ENCODE measurements at regions not wholly inside any gene's neighbourhood (a gene's known extent, or its start where the extent isn't known, plus 50 kb on each side); places are given as distances from the start of the nearest gene placed in this dataset.
"Not testable (repeated sequence)": the region's sequence is repeated elsewhere in the genome, so short reads cannot be mapped to it uniquely, and the experiment has no call there.

DNA sequence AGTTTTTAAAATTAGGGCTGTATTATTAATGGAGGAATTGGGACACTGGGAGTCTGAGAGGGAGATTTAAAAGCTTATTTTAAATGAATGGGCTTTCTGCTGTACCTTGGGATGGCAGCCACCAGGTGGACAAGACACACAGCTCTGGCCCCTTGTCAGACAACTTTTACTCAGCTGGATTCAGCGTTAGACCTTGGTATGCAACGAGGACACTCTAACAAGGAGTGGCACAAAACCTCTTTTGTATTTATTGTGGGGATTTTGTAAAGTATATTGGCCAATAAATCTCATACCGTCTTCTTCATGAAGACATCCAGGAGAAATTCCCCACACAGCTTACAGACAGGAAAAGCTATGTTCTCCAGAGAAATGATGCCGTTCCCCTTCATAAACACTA, 105.7 kb downstream of the LCA5 start:
- no peak for DNase-seq

DNA sequence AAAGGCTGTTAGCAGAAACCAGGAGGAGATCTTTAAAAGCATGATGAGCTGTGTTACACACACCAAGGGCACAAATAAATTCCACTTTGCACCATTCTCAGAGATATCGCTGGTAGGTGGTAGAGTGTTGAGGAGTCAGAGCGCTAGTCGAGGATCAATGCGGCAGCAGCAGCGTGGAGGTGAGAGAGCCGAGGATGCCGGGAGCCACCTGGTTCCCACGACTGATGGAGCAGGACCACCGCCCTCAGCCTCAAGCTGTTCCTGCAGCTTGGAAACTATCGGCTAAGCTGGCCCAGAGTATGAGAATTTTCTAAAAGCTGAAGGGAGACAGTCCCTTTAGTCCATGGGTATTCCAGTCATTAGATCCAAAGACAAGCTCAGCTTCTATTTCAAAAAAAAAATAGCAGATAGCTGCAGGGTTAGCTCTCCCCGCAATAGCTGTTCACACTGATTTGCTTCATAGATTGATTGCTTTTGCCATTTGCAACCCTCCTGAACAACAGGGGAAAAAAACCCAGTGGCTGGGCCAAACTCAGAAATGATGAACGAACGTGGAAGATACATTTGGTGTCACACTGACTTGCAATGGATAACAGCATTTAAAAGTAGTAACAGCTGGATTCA, 106.2 kb downstream of the LCA5 start:
- DNase-seq, result no peak

GRCh38 chr6:79427721-79428120, 109.5 kb downstream of the LCA5 start:
- DNase-seq, result no peak

DNA sequence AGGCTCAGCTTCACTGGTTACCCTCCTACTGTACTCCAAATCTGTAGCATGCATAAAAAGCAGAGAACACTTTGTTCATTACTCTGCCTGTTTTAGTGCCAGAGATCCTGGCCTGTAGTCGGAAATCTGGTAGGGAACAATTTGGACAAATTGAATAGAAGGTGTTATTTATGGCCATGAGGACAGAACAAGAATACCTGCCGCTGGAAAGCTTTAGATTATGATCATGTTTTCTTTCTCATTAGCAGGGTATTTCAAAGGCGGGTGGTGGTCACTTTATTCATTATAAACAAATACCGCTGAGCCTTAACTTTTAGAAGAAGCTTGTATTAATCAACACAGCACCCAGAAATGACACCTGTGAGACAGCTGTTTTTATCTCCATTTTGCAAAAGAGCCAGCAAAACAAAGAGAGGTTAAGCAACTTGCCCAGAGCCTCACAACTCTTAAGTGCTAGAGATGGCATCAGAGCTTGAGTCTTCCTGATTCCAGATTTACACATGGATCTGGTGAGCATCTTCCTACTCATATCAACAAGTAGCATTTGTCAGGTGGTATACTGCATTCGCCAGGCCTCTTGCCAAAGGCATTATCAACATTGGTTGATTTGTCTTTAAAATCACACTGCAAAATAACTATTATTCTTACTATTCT, 110.5 kb downstream of the LCA5 start:
- no peak for DNase-seq

DNA sequence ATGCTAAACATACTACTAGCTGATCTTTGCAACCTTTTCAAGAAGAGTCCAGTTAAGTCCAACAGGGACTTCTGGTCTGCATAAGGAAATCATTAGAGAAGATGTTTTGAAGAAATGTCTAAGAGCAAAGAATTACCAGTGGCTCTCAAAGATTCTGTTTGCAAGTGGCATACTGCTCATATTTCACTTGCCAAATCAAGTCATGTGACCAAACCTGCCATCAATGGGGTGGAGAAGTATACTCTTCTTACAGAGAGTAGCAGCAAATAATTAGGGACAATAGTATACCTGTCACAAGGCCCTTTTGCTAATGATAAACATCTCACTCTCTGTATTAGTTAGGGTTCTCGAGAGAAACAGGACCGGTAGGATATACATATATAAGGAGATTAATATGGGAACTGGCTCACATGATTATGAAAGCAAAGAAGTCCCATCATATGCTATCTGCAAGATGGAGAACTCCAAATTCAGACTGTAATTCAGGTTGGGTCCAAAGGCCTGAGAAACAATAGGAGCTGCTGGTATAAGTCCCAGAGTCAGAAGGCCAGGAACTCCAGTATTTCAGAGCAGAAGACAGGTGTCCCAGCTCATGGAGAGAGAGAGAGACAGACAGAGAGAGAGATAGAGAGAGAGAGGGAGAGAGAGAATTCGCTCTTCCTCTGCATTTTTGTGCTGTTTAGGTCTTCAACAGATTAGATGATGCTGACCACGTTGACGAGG, 111.5 kb downstream of the LCA5 start:
- no peak for DNase-seq

DNA sequence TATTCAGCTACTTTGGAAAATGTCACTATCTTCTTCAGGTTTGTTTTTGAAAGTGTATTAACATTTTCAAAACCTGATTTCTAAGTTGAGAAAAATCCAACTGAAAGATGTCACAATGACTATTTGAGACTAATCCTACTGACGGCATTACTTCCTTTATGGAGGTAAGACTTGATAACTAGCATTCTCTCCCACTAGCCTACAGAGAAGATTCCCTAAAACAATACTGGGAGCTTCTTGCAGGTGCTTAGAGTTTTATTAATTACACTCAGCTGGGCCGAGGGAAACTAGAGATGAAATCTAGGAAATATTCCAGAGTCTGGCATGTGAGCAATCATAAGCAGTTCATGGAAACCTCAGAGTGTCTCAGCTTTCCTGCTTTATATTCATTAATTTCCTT, 114.0 kb downstream of the LCA5 start:
- no peak for DNase-seq

DNA sequence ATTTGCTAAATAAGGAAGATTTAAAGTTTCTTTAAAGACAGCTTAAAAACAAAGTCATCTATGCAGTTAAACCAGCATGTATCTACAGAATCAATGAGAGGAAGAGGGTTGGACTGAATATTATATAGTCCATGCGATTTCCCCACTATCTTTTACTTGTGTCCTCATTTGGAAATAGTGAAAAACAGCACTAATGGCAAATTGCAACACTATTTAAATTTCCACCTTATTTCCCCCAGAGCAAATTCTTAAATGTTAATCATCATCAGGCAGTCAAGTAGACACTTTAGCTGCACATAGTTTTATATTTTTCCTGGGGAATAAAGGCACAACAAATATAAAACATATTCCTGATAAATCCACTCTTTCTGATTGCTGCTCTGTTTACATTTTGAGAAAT, 114.6 kb downstream of the LCA5 start:
- DNase-seq, result no peak

DNA sequence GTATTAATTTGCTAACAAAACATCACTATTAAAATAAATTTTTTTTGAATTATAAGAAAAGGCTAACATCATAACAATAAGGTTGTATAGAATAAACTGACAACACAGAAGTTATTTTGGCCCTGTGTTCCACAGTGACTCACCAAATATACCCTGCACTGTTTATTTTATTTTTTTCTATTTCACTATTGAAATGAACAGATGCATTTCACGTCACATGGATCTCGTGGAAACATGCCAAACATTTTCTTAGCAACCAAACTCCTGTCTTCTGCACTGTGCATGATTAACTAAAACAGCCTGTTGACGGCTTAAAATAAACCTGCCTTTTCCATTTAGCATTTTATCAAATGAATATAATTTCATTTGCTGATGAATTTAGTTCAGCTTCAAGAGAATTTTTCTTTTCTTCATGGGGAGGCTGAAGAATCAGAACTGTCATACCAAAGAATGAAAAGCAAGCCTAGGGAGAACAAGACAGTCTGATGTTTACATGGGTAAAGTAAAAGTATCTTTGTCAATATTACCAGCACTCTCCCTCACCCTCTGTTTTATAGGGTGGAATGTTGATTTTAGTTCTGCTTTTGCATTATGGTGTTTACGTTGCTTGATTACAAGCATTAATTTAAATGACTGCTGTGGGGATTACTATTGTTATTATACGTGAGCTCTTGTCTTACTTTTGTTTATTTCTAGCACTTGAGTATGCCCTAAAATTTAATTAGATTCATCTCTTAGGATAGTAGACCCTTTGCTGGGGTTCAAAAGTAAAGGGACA, 115.3 kb downstream of the LCA5 start:
- peak; percentile 52 to 85 for DNase-seq

DNA sequence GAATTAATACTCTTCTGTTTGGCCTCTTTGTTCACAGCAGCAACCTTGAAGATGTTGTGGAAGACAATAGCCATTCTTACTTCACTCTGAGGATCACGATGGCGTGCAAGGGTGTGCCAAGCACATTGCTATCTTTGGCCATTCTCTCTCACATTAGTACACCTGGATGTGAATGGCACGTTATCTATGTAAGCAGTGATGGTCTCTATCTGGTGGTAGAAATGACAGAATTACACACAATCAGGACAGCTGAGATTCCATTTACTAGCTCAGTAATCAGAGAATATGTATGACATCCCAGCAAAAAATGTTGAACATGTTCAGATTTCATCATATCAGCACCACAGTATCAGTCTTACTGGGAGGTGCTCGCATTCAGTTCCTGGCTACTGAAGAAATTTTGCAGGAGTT, 116.2 kb downstream of the LCA5 start:
- DNase-seq, result no peak

DNA sequence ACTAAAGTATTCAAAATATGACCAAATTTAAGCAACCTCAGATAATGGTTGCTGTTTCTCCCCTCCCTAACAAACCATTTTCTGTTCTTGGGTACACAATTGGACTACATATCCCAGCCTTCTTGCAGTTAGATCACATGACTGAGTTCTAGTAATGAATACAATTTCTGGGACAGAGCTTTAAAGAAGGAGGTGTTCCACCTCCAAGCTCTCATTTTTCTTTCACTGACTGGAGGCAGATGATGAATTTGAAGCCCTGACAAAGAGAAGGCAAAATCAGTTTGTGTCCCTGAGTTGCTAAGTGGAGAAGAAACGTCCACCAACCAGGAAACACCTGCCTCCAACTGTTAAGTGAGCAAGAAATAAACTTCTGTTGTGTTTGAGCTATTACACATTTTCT, 117.2 kb downstream of the LCA5 start:
- no peak for DNase-seq

- DNase-seq, result no peak
Observed at GRCh38 chr6:79416931-79417330, 120.3 kb downstream of the LCA5 start.

DNA sequence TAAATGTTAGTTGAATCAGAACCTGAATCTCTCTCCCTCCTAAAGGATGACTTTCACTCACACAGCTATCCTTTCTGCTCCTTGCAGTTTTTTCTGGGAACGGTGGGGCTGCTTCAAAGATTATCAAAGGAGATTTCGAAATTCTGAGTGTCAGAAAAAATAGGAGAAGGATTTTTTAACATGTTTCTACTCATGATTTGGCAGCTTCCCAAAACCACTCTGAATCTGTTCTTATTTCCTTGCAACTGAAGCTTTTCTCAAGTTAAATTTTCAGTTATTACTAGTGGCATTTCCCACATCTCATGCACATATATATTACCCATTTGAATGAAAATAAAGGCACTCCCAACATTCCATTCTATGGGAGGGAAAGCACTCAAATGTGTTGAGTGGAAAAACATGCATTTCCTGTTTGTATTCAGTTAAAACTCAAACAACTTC, 123.6 kb downstream of the LCA5 start:
- no peak for DNase-seq

DNA sequence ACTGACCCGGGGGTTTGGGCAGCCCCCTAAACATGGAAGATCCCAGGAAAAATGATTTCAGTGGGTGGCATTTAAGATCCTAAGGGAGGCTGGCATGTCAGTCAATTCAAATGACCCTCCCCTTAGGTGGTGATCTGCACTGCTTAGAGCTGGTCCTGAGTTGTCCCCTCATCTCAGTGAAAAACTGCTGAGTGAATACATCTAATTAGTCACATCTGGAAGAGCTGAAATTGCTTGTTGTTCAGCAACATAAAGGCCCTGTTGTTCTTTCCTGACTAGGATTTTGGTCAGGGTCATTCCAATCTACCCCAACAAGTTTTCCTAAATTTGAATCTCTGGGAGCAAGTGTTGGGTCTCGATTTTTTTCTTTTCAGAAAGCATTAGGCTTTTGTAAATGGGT, 126.4 kb downstream of the LCA5 start:
- no peak for DNase-seq

DNA sequence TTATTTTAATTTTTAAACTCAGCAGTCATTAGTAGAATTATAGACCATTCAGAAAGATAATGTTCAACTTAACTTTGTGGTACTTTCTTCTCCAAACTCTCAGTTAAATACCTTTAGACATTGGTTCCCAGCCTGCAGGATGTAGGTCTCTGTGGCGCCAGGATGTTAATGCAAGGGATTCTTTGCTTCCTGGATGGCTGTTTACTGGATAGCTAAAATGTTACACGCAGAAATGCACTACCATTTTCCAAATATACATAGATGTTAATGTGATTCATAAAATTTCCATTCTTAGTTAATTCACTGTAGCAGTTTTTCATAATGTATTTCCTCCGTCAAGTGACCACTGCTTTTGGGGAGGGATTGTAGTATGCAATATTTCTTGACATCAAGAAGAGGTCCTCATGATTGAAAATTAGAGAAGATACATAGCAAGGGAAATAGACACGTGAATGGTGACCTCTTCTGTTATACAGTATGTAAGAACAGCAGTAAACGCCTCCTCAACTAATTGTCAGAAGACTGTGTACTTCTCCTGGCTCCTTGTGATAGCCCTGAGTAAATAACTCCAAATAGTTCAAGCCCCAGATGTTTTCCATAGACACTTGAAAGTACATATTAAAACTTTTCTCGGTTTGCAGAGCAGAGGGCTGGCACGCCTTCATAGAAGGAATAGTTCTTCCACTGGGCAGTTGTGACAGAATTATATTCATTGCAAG, 128.8 kb downstream of the LCA5 start:
- no peak for DNase-seq

DNA sequence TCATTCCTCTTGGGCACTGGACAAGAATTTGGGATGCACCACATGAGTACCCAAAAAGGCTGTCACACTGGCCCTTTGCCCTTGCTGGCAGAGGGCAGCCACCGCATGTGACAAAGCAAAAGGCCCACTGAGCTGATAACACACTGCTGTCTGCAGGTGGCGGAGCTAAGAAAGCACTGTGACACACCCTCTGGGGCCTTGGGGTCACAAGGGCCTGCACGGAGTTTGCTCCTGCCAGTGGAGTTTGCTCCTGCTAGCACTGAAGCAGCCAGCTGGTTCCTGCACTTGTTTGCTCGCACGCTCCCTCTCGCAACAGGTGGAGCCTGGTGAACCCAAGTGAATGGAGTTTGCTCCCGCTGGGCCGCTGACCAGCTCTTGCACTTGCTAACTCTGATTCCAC, 132.6 kb downstream of the LCA5 start:
- DNase-seq, result no peak

- no peak for DNase-seq
Observed at GRCh38 chr6:79404261-79404660, 133.0 kb downstream of the LCA5 start.

GRCh38 chr6:79403563-79403962, 133.7 kb downstream of the LCA5 start:
- no peak for DNase-seq

DNA sequence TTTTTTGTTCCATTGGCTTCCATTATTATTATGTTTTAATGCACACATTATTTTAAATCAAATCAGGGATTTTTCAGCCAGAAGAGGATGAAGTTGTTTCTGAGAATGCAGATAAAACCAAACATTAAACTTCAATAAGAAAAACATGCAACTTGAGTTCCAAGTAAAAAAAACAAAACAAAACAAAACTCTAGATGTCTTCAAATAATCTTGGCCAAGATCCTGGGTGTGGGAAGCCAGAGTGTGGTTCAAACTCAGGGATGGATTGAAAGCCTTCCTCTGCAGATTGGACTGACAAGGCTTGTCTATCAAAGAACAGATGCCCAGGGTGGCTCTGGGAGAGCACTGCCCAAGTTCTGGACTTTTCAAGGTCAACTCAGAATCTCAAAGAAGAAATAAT, 134.1 kb downstream of the LCA5 start:
- DNase-seq, result no peak

DNA sequence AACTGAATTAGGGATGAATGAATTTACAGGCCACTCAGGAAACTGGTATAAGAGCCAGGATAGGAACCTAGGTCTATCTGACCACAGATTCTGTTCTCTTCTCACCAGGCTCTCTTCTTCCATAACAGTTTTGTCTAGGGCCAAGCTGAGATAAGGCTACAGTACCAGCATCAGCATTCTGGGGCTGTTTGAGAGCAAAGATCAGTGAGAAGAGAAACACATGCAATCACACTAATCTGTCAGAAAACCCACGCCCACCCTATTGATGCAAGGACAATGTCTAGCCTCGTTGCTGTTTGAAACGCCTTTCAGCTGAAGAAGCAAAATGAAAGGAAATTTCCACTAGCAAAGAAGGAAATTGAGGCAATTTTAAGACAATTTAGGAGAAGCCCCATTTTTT, 137.7 kb downstream of the LCA5 start:
- DNase-seq, result no peak

DNA sequence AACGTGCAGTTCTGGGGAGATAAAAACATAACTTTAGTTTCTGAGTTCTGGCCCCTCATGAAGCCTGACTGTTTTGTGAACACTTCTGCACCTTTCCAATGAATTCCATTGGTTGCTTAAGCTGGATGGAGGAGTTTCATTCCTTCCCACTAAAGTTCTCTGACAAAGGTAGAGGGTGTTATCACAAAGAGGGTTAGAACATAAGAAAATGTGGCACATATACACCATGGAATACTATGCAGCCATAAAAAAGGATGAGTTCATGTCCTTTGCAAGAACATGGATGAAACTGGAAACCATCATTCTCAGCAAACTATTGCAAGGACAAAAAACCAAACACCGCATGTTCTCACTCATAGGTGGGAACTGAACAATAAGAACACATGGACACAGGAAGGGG, 138.6 kb downstream of the LCA5 start:
- not testable (repeated sequence) for DNase-seq

DNA sequence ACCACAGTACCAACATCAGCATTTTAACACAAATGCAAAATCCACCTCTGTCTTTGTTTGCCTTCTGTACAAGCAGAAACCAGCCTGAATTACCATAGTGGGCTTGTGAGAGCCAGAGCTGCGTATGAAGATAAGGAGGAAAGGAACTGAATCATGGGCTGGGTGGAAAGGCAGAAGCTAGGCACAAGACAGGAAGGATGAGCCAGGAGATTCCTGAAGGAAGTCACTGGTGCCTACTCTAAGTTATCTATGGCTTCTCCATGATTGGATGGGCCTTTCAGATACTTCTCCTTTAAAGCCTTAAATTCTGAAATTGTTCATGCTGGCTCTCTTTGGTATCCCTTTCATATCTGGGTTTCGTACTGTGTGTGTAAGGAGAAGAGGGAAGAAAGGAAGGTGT, 140.6 kb downstream of the LCA5 start:
- no peak for DNase-seq

GRCh38 chr6:79394690-79395089, 142.5 kb downstream of the LCA5 start:
- DNase-seq, result no peak

GRCh38 chr6:79392094-79392493, 145.1 kb downstream of the LCA5 start:
- DNase-seq, result no peak
